ENCODE measurements at regions not wholly inside any gene's neighbourhood (a gene's known extent, or its start where the extent isn't known, plus 50 kb on each side); places are given as distances from the start of the nearest gene placed in this dataset.
"Not testable (repeated sequence)": the region's sequence is repeated elsewhere in the genome, so short reads cannot be mapped to it uniquely, and the experiment has no call there.

GRCh38 chr13:63741029-63741813 is 2325.6 kb upstream of the PCDH20 start:
- no peak for DNase-seq

GRCh38 chr13:63739112-63739735 is 2323.6 kb upstream of the PCDH20 start:
- not testable (repeated sequence) for DNase-seq

- no peak for DNase-seq
Measured at GRCh38 chr13:63737418-63737817, 2321.8 kb upstream of the PCDH20 start.

GRCh38 chr13:63731896-63732295 is 2316.2 kb upstream of the PCDH20 start:
- no peak for DNase-seq

GRCh38 chr13:63712159-63712558 is 2296.5 kb upstream of the PCDH20 start:
- not testable (repeated sequence) for DNase-seq

GRCh38 chr13:63706751-63707150 is 2291.1 kb upstream of the PCDH20 start:
- no peak for DNase-seq

- no peak for DNase-seq
Measured at GRCh38 chr13:63704521-63704920, 2288.9 kb upstream of the PCDH20 start.

GRCh38 chr13:63700350-63700749 is 2284.7 kb upstream of the PCDH20 start:
- DNase-seq, result no peak

- no peak for DNase-seq
Measured at GRCh38 chr13:63699948-63700347, 2284.3 kb upstream of the PCDH20 start.

GRCh38 chr13:63696055-63696454 is 2280.4 kb upstream of the PCDH20 start:
- no peak for DNase-seq

GRCh38 chr13:63693696-63694095 is 2278.0 kb upstream of the PCDH20 start:
- DNase-seq, result no peak

GRCh38 chr13:63691474-63691873 is 2275.8 kb upstream of the PCDH20 start:
- DNase-seq, result no peak

GRCh38 chr13:63690672-63691071 is 2275.0 kb upstream of the PCDH20 start:
- DNase-seq, result no peak

GRCh38 chr13:63684822-63685221 is 2269.2 kb upstream of the PCDH20 start:
- DNase-seq, result no peak

- DNase-seq, result no peak
Measured at GRCh38 chr13:63680704-63681103, 2265.1 kb upstream of the PCDH20 start.

GRCh38 chr13:63671296-63671695 is 2255.6 kb upstream of the PCDH20 start:
- DNase-seq, result no peak

GRCh38 chr13:63651394-63651793 is 2235.7 kb upstream of the PCDH20 start:
- DNase-seq, result no peak

- no peak for DNase-seq
Measured at GRCh38 chr13:63643543-63643942, 2227.9 kb upstream of the PCDH20 start.

- DNase-seq, result no peak
Measured at GRCh38 chr13:63636316-63636993, 2220.8 kb upstream of the PCDH20 start.

- DNase-seq, result no peak
Measured at GRCh38 chr13:63632321-63632720, 2216.7 kb upstream of the PCDH20 start.

GRCh38 chr13:63631006-63631405 is 2215.4 kb upstream of the PCDH20 start:
- no peak for DNase-seq

GRCh38 chr13:63629591-63629990 is 2213.9 kb upstream of the PCDH20 start:
- no peak for DNase-seq

- no peak for DNase-seq
Measured at GRCh38 chr13:63628310-63628709, 2212.7 kb upstream of the PCDH20 start.

Measured in nucleus accumbens (tissue), 56 donors.